Stimulated activated CD8-positive, alpha-beta memory T cell treated with anti-CD3 and anti-CD28 coated beads, Interleukin-7, amount 100 ng/mL, for 24 hours (primary cell): ENCODE measurements at regions not wholly inside any gene's neighbourhood (a gene's known extent, or its start where the extent isn't known, plus 50 kb on each side); places are given as distances from the start of the nearest gene placed in this dataset.

ENCODE experiments used
- DNase-seq: peaks from one replicate; pipeline ENCODE4 v3.0.0-alpha.2; 2020; ENCODE audit warnings: low read depth

- DNase-seq = no peak
Measured at GRCh38 chr21:28788030-28788429, 204.6 kb downstream of the LTN1 start.

DNA sequence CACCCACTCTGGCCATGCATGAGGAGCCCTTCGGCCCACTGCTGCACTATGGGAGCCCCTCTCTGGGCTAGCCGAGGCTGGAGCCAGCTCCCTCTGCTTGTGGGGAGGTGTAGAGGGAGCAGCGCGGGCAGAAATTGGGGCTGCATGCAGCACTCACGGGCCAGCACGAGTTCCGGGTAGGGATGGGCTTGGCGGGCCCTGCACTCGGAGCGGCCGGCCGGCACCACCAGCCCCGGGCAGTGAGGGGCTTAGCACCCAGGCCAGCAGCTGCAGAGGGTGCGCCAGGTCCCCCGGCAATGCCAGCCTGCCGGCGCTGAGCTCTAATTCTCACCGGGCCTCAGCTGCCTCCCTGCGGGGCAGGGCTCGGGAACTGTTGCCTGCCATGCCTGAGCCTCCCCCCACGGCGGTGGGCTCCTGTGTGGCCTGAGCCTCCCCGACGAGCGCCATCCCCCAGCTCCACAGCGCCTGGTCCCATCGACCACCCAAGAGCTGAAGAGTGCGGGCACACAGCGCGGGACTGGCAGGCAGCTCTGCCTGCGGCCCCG is 209.0 kb downstream of the LTN1 start:
- no peak for DNase-seq

- no peak for DNase-seq
Measured at GRCh38 chr21:28781602-28782276, 210.9 kb downstream of the LTN1 start.

- DNase-seq = no peak
Measured at GRCh38 chr21:28779914-28780313, 212.8 kb downstream of the LTN1 start.

GRCh38 chr21:28776251-28776650 is 216.4 kb downstream of the LTN1 start:
- no peak for DNase-seq

GRCh38 chr21:28775071-28775470 is 217.6 kb downstream of the LTN1 start:
- no peak for DNase-seq

GRCh38 chr21:28773036-28773435 is 219.6 kb downstream of the LTN1 start:
- DNase-seq = no peak

DNA sequence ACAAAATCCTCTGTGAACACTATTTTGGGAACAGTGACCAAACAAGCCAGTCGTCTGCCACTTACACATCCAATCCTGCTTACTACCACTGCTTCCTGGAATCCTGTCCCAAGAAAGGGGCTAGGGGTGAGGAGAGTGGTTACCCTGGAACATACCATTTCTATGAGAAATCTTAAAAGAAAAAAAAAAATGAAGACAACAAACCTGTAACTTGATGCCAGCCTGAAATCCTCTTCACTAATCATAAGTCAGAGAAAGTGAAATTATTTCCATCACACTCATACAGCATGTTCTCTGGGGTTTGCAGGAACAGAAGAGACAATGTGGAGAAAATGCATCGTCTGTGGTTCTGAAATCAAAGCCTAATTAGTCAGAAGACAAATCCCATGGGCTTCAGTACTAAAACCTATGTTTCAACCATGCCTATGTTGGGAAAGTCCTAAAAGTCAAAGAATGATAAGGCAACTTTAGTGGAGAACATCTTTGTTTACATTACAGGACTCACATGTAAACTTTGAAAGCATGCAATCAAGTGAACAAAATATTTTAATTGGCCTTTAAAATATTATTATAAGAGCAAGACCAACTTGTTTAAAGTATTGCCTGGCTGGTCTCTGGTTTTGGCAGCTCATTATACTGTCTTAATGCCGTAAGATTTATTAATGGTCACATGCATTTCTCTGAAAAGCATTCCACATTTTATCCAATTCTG is 220.7 kb downstream of the LTN1 start:
- DNase-seq = no peak

GRCh38 chr21:28770867-28771661 is 221.6 kb downstream of the LTN1 start:
- DNase-seq = no peak

DNA sequence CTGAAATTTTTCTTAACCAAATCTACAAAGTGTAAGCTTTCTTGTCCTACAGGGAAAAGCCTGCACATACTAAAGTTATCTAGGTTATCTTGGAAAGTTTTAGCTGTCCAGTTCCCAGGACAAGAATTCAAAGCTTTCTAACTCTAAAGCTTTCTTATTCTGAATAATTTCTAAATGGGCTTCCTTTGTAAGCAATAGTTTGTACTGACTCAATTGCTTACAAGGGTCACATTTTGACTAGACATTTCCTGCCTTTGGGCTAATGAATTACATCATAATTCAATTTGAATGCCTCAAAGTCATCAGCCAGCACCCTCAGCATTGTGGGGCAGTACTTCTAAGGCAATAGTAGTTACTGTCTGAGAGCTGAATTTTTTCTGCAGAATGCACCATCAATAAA is 223.0 kb downstream of the LTN1 start:
- DNase-seq = no peak

DNA sequence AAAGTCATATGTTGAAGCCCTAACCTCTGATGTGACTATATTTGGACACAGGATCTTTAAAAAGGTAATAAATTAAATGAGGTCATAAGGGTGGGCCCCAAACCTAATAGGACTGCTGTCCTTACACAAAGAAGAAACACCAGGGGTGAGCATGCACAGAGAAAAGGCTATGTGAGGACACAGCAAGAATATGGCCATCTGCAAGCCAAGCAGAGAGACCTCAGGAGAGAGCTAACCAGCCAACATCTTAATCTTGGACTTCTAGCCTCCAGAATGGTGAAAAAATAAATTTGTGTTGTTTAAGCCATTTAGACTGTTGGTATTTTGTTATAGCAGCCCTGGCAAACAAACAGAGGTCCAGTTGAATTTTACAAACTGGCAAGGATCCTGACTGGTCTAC is 223.9 kb downstream of the LTN1 start:
- no peak for DNase-seq

- DNase-seq = no peak
Measured at GRCh38 chr21:28767523-28767922, 225.2 kb downstream of the LTN1 start.

GRCh38 chr21:28763809-28764418 is 228.8 kb downstream of the LTN1 start:
- DNase-seq = no peak

DNA sequence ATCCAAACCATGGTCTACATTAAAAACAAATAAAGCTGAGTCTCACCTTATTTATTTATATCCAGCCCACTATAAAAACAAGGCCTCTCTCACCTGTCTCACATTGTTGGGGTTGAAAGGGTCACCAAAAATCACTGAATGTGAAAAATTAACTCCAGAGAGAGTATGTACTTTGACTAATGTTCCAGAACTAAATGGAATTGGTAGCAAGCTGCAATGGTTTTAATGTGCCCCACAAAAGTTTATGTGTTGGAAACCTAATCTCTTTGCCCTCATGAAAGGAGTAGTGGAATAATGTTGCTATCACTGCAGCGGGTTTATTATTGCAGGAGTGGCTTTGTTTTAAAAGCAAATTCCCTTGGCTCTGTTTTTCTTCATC is 230.3 kb downstream of the LTN1 start:
- DNase-seq = no peak

- no peak for DNase-seq
Measured at GRCh38 chr21:28761674-28762356, 230.9 kb downstream of the LTN1 start.

GRCh38 chr21:28758883-28759242 is 233.8 kb downstream of the LTN1 start:
- no peak for DNase-seq

GRCh38 chr21:28758042-28758882 is 234.4 kb downstream of the LTN1 start:
- no peak for DNase-seq

GRCh38 chr21:28754862-28755261 is 237.8 kb downstream of the LTN1 start:
- no peak for DNase-seq

DNA sequence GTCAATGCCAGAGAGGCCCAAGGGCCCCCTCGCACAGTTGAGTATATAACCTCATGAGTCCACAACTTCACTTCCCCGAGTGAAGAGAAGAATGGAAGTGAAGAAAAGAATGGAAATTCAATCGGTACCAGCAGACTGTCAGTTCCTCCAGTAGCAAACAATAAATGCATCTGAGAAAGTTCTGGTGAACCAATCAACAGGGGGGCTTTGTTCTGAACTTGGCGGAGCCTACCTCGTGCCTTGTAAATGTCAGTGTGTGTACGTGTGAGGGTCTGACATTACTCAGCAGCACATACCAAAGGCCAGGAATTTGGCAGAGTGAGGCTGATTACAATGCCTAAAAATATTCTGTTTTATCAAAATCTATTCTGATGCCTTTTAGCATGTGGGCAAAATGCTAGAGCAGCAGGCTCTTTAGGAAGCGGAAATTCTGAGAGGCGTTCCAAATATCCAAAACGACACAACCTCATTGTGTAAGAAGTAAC is 238.5 kb downstream of the LTN1 start:
- no peak for DNase-seq

- DNase-seq = no peak
Measured at GRCh38 chr21:28752131-28752530, 240.5 kb downstream of the LTN1 start.

GRCh38 chr21:28751176-28751575 is 241.5 kb downstream of the LTN1 start:
- no peak for DNase-seq
